WTC11 (cell line): ENCODE measurements at regions not wholly inside any gene's neighbourhood (a gene's known extent, or its start where the extent isn't known, plus 50 kb on each side); places are given as distances from the start of the nearest gene placed in this dataset.

Source experiments
- ATAC-seq: fragments of 200-7000 bp; cut with Tn5 transposase; 2 replicates; pipeline ENCODE4 v1.10.0; 2021; ENCODE audit warnings: mild to moderate bottlenecking, moderate library complexity
- CTCF ChIA-PET: fragments of 300-600 bp; sonication (Branson Sonifier 250); formaldehyde crosslinking; loops from one replicate; lab custom pipeline; 2021; ENCODE audit warnings: antibody characterized with exemption; lab: Charles Lee
- POLR2A ChIA-PET: fragments of 350-600 bp; sonication (Branson Sonifier 250); formaldehyde crosslinking; loops from one replicate; lab custom pipeline; 2021; ENCODE audit warnings: antibody characterized with exemption; lab: Charles Lee
- DNase-seq: peaks from one replicate; pipeline ENCODE4 v3.0.0; 2021; ENCODE audit warnings: low spot score
- H3K27ac Mint-ChIP-seq: 2 replicates; pipeline ENCODE4 v1.8.0; 2021; ENCODE audit warnings: mixed read lengths
- H3K27me3 Mint-ChIP-seq: 2 replicates; pipeline ENCODE4 v1.8.0; 2021; ENCODE audit warnings: low read depth, mild to moderate bottlenecking, moderate library complexity, mixed read lengths
- H3K36me3 Mint-ChIP-seq: 2 replicates; pipeline ENCODE4 v1.8.0; 2021; ENCODE audit warnings: mixed read lengths
- H3K4me1 Mint-ChIP-seq: 2 replicates; pipeline ENCODE4 v1.8.0; 2022; ENCODE audit warnings: mixed read lengths
- H3K4me3 Mint-ChIP-seq: 2 replicates; pipeline ENCODE4 v1.8.0; 2021; ENCODE audit warnings: mild to moderate bottlenecking, moderate library complexity, mixed read lengths
- H3K9me3 Mint-ChIP-seq: 2 replicates; pipeline ENCODE4 v1.8.0; 2021; ENCODE audit warnings: mixed read lengths
- EMX1 ChIP-seq: fragments of 250-450 bp; sonication (Bioruptor Pico); IDR thresholded peaks from 2 replicates; pipeline ENCODE4 v1.8.0; 2021; ENCODE audit warnings: mild to moderate bottlenecking
- ESRRA ChIP-seq: sonication (generic); formaldehyde crosslinking; IDR thresholded peaks from 2 replicates; pipeline ENCODE4 v1.8.1; 2022; ENCODE audit warnings: mild to moderate bottlenecking, missing genetic modification reagents, borderline replicate concordance
- ETV6 ChIP-seq: sonication (generic); formaldehyde crosslinking; IDR thresholded peaks from 2 replicates; pipeline ENCODE4 v1.8.1; 2022; ENCODE audit warnings: mild to moderate bottlenecking, missing genetic modification reagents
- NFATC4 ChIP-seq: fragments of 250-450 bp; sonication (Bioruptor Pico); IDR thresholded peaks from 2 replicates; pipeline ENCODE4 v1.9.0; 2021; ENCODE audit warnings: mild to moderate bottlenecking
- PRRX2 ChIP-seq: fragments of 250-450 bp; sonication (Bioruptor Pico); IDR thresholded peaks from 2 replicates; pipeline ENCODE4 v1.8.0; 2021; ENCODE audit warnings: mild to moderate bottlenecking
- RELA ChIP-seq: sonication (generic); formaldehyde crosslinking; IDR thresholded peaks from 2 replicates; pipeline ENCODE4 v1.8.1; 2022; ENCODE audit warnings: missing genetic modification reagents, mild to moderate bottlenecking, borderline replicate concordance
- SOX15 ChIP-seq: fragments of 250-450 bp; sonication (Bioruptor Pico); IDR thresholded peaks from 2 replicates; pipeline ENCODE4 v1.9.0; 2021; ENCODE audit warnings: mild to moderate bottlenecking
- SP1 ChIP-seq: sonication (generic); formaldehyde crosslinking; conservative IDR thresholded peaks from 2 replicates; pipeline ENCODE4 v1.8.1; 2022; ENCODE audit warnings: missing genetic modification reagents
- ZBTB21 ChIP-seq: sonication (generic); formaldehyde crosslinking; IDR thresholded peaks from 2 replicates; pipeline ENCODE4 v1.8.1; 2023; ENCODE audit warnings: mild to moderate bottlenecking, missing genetic modification reagents, borderline replicate concordance
- TF ChIP-seq, protein P1 (sequence below): fragments of 250-450 bp; sonication (Bioruptor Pico); IDR thresholded peaks from 2 replicates; pipeline ENCODE4 v1.9.0; 2021; ENCODE audit warnings: mild to moderate bottlenecking, borderline replicate concordance
- TF ChIP-seq, protein P2 (sequence below): sonication (generic); formaldehyde crosslinking; IDR thresholded peaks from 2 replicates; pipeline ENCODE4 v1.8.1; 2023; ENCODE audit warnings: mild to moderate bottlenecking, missing genetic modification reagents, moderate library complexity
- TF ChIP-seq, protein P3 (sequence below): sonication (generic); formaldehyde crosslinking; IDR thresholded peaks from 2 replicates; pipeline ENCODE4 v1.8.1; 2022; ENCODE audit warnings: mild to moderate bottlenecking, moderate library complexity, missing genetic modification reagents
- TF ChIP-seq, protein P4 (sequence below): fragments of 250-450 bp; sonication (Bioruptor Pico); IDR thresholded peaks from 2 replicates; pipeline ENCODE4 v2.1.2; 2022; ENCODE audit warnings: mild to moderate bottlenecking, moderate library complexity
- TF ChIP-seq, protein P5 (sequence below): sonication (generic); formaldehyde crosslinking; IDR thresholded peaks from 2 replicates; pipeline ENCODE4 v1.8.1; 2022; ENCODE audit warnings: missing genetic modification reagents, borderline replicate concordance
- TF ChIP-seq, protein P6 (sequence below): fragments of 200-600 bp; IDR thresholded peaks from 2 replicates; pipeline ENCODE4 v1.8.0; 2022; ENCODE audit warnings: antibody characterized with exemption

DNA sequence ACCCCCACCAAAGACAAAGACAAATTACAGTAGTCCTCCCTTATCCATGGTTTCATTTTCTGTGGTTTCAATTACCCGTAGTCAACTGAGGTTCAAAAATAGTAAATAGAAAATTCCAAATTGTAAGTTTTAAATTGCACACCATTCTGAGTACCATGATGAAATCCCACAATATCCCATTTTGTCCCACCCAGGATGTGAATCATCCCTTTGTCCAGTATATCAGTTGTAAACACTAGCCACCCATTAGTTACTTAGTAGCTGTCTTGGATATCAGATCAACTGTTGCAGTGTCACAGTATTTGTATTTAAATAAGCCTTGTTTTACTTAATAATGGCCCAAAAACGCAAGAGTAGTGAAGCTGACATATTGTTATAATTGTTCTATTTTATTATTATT lies 364.0 kb upstream of the ARID1B start (continued):
- TF ChIP-seq, protein P1, sequence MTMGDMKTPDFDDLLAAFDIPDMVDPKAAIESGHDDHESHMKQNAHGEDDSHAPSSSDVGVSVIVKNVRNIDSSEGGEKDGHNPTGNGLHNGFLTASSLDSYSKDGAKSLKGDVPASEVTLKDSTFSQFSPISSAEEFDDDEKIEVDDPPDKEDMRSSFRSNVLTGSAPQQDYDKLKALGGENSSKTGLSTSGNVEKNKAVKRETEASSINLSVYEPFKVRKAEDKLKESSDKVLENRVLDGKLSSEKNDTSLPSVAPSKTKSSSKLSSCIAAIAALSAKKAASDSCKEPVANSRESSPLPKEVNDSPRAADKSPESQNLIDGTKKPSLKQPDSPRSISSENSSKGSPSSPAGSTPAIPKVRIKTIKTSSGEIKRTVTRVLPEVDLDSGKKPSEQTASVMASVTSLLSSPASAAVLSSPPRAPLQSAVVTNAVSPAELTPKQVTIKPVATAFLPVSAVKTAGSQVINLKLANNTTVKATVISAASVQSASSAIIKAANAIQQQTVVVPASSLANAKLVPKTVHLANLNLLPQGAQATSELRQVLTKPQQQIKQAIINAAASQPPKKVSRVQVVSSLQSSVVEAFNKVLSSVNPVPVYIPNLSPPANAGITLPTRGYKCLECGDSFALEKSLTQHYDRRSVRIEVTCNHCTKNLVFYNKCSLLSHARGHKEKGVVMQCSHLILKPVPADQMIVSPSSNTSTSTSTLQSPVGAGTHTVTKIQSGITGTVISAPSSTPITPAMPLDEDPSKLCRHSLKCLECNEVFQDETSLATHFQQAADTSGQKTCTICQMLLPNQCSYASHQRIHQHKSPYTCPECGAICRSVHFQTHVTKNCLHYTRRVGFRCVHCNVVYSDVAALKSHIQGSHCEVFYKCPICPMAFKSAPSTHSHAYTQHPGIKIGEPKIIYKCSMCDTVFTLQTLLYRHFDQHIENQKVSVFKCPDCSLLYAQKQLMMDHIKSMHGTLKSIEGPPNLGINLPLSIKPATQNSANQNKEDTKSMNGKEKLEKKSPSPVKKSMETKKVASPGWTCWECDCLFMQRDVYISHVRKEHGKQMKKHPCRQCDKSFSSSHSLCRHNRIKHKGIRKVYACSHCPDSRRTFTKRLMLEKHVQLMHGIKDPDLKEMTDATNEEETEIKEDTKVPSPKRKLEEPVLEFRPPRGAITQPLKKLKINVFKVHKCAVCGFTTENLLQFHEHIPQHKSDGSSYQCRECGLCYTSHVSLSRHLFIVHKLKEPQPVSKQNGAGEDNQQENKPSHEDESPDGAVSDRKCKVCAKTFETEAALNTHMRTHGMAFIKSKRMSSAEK (CRISPR knock-in tag): no peak
- TF ChIP-seq NFATC4 (CRISPR knock-in tag): no peak
- TF ChIP-seq PRRX2 (CRISPR knock-in tag): no peak
- TF ChIP-seq, protein P2, sequence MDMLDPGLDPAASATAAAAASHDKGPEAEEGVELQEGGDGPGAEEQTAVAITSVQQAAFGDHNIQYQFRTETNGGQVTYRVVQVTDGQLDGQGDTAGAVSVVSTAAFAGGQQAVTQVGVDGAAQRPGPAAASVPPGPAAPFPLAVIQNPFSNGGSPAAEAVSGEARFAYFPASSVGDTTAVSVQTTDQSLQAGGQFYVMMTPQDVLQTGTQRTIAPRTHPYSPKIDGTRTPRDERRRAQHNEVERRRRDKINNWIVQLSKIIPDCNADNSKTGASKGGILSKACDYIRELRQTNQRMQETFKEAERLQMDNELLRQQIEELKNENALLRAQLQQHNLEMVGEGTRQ (CRISPR knock-in tag): no peak
- TF ChIP-seq ETV6 (CRISPR knock-in tag): no peak
- no peak for TF ChIP-seq ZBTB21
- TF ChIP-seq, protein P3, sequence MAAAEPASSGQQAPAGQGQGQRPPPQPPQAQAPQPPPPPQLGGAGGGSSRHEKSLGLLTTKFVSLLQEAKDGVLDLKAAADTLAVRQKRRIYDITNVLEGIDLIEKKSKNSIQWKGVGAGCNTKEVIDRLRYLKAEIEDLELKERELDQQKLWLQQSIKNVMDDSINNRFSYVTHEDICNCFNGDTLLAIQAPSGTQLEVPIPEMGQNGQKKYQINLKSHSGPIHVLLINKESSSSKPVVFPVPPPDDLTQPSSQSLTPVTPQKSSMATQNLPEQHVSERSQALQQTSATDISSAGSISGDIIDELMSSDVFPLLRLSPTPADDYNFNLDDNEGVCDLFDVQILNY (CRISPR knock-in tag): no peak
- TF ChIP-seq, protein P4, sequence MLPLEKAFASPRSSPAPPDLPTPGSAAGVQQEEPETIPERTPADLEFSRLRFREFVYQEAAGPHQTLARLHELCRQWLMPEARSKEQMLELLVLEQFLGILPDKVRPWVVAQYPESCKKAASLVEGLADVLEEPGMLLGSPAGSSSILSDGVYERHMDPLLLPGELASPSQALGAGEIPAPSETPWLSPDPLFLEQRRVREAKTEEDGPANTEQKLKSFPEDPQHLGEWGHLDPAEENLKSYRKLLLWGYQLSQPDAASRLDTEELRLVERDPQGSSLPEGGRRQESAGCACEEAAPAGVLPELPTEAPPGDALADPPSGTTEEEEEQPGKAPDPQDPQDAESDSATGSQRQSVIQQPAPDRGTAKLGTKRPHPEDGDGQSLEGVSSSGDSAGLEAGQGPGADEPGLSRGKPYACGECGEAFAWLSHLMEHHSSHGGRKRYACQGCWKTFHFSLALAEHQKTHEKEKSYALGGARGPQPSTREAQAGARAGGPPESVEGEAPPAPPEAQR (CRISPR knock-in tag): no peak
- no peak for TF ChIP-seq SOX15 (CRISPR knock-in tag)
- no peak for TF ChIP-seq ESRRA (CRISPR knock-in tag)
- no peak for TF ChIP-seq EMX1

DNA sequence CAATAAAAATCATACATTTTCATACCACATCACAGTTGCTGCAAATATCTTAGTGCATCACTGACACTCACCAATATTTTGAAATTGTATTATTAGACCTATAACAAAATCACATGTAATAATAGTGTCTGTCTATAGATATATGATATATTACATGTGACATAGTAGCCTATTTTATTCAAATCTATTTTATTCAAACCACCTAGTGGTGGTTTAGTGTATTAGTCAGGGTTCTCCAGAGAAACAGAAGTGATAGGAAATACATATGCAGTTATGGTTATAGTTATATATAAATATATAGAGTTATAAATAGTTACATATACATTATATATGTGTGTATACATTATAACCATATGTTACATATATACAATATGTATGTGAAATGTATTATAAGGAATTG lies 366.5 kb upstream of the ARID1B start:
- H3K27me3 Mint-ChIP-seq: no peaks in the 10 kb centered on the region; the same call in 1 of the 2 replicates
- TF ChIP-seq, protein P5, sequence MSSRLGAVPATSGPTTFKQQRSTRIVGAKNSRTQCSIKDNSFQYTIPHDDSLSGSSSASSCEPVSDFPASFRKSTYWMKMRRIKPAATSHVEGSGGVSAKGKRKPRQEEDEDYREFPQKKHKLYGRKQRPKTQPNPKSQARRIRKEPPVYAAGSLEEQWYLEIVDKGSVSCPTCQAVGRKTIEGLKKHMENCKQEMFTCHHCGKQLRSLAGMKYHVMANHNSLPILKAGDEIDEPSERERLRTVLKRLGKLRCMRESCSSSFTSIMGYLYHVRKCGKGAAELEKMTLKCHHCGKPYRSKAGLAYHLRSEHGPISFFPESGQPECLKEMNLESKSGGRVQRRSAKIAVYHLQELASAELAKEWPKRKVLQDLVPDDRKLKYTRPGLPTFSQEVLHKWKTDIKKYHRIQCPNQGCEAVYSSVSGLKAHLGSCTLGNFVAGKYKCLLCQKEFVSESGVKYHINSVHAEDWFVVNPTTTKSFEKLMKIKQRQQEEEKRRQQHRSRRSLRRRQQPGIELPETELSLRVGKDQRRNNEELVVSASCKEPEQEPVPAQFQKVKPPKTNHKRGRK (CRISPR knock-in tag): no peak
- TF ChIP-seq ESRRA (CRISPR knock-in tag) (no peak), SP1 (CRISPR knock-in tag) (no peak), RELA (no peak)
- TF ChIP-seq, protein P6, sequence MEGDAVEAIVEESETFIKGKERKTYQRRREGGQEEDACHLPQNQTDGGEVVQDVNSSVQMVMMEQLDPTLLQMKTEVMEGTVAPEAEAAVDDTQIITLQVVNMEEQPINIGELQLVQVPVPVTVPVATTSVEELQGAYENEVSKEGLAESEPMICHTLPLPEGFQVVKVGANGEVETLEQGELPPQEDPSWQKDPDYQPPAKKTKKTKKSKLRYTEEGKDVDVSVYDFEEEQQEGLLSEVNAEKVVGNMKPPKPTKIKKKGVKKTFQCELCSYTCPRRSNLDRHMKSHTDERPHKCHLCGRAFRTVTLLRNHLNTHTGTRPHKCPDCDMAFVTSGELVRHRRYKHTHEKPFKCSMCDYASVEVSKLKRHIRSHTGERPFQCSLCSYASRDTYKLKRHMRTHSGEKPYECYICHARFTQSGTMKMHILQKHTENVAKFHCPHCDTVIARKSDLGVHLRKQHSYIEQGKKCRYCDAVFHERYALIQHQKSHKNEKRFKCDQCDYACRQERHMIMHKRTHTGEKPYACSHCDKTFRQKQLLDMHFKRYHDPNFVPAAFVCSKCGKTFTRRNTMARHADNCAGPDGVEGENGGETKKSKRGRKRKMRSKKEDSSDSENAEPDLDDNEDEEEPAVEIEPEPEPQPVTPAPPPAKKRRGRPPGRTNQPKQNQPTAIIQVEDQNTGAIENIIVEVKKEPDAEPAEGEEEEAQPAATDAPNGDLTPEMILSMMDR: no peak
- TF ChIP-seq, all 79 proteins: peak for 0
- Mint-ChIP-seq H3K4me1 (peaks cover 11% of the 10 kb centered on the region), H3K4me3 (no peak overlapping the region), H3K27ac (no peak overlapping the region), H3K9me3 (peaks cover 17% of the 10 kb centered on the region), H3K36me3 (peaks cover 6% of the 10 kb centered on the region; the same call in 1 of the 2 replicates)
- CTCF ChIA-PET: no interaction called here
- DNase-seq (no peak), ATAC-seq (no peak)
- POLR2A ChIA-PET: no interaction called here
